Left ventricle myocardium inferior (tissue), 1 donor: ENCODE measurements at regions not wholly inside any gene's neighbourhood (a gene's known extent, or its start where the extent isn't known, plus 50 kb on each side); places are given as distances from the start of the nearest gene placed in this dataset.

Experiments used
- DNase-seq: peaks from one replicate; pipeline ENCODE4 v3.0.0-alpha.2; 2020
- H3K27ac ChIP-seq: fragments of 200-600 bp; replicated peaks from 2 replicates; pipeline ENCODE4 v1.8.0; 2021
- H3K27me3 ChIP-seq: fragments of 200-600 bp; 2 replicates; pipeline ENCODE4 v1.8.0; 2021; ENCODE audit warnings: low read depth
- H3K36me3 ChIP-seq: fragments of 200-600 bp; 2 replicates; pipeline ENCODE4 v1.8.0; 2021
- H3K4me1 ChIP-seq: fragments of 200-600 bp; 2 replicates; pipeline ENCODE4 v1.8.0; 2021
- H3K4me3 ChIP-seq: fragments of 200-600 bp; 2 replicates; pipeline ENCODE4 v1.8.0; 2021; ENCODE audit warnings: mild to moderate bottlenecking, moderate library complexity
- H3K9me3 ChIP-seq: fragments of 200-600 bp; replicated peaks from 2 replicates; pipeline ENCODE4 v1.8.0; 2021
- CTCF ChIP-seq: fragments of 200-600 bp; IDR thresholded peaks from 2 replicates; pipeline ENCODE4 v1.8.0; 2021; ENCODE audit warnings: antibody characterized with exemption, mild to moderate bottlenecking, borderline replicate concordance
- intact Hi-C: fragments of 100-400 bp; cut with micrococcal nuclease; formaldehyde crosslinking; loops from one replicate; pipeline ENCODE4 v1.11.0; 2022
- donor health status: DM: no; HTN: yes; CAD: no; lungs with severe emphysema.

- intact Hi-C loops, result loop anchor here (5.0 kb wide), 1 partner anchor 218 kb away; no protein-coding TSS in a partner anchor
- no peak for TF ChIP-seq CTCF
- Histone ChIP-seq H3K36me3 (no peaks in the 10 kb centered on the region), H3K4me1 (no peaks in the 10 kb centered on the region), H3K27ac (no peak overlapping the region), H3K9me3 (no peaks in the 10 kb centered on the region), H3K4me3 (no peak overlapping the region), H3K27me3 (peaks cover 16% of the 10 kb centered on the region)
- no peak for DNase-seq
These were observed 221.5 kb upstream of the CXCL13 start for GRCh38 chr4:77384094-77384493.

DNA sequence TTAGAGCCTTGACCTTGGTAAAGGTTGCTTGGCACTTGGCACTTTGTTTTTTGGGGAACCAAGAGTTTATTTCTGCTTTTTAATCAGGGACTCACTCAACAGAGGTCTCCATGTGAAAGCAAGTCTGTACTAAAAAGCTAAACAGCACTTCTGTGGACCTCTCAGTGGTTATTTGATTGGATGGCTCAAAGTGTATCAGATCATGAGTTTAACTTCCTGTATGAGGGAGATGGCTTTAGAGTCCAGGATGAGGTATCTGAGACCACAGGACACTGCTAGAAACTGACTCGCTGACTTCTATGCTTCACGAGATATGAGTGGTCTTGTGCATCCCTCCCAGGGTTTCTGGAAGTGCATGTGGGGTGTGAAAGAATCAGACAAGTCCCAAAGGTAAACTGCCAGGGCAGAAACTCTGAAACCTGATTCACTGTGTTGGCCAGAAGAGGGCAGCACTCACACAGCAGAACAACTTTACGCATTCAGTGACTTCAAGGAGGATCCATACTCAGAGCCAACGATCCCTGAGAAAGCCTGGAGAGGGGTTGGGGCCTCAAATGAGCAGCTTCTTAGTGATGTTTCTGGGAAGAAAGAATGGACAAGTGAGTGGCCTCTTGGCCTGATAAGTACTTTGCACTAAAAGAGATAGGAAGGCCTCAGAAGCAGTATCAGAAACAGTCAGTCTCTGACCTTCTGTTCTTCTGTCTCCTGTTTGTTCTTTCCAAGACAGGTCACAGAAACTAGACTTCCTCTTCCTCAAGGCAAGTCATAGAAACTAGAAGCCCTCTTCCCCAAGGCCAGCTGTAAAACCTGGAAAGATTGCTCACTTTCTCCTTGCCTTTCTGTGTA, 220.3 kb upstream of the CXCL13 start:
- no peak overlapping the region for H3K27ac ChIP-seq
- no peaks in the 10 kb centered on the region for H3K4me1 ChIP-seq
- H3K27me3 ChIP-seq, result peaks cover 7% of the 10 kb centered on the region
- no peaks in the 10 kb centered on the region for H3K9me3 ChIP-seq
- intact Hi-C loops, result loop anchor here (5.0 kb wide), 1 partner anchor 47 kb away; no protein-coding TSS in a partner anchor
- H3K36me3 ChIP-seq, result no peaks in the 10 kb centered on the region
- peak; percentile 22 for DNase-seq
- peak; percentile 88 for TF ChIP-seq CTCF
- H3K4me3 ChIP-seq, result no peak overlapping the region

- no peak overlapping the region for H3K4me3 ChIP-seq
- DNase-seq, result no peak
- no peak for TF ChIP-seq CTCF
These were observed 211.6 kb upstream of the CXCL13 start for GRCh38 chr4:77393996-77394395.

DNA sequence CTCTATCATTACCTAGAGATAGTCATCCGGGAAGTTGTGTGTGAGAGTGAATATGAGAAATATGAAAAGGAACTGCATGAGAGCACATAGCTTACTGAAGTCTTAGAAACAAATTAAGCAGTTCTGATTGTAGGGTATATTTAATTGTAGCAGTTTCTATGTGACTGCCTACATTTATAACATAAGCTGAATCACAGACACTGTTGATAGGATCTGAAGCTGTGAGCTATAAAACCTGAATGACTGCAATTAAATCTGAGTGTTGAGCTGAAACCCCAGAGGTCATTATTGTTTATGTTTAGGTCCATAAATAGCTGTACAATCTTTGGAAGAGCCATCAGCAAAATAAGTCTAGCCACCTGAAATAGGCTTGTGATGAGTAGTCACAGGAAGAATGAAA, 210.1 kb upstream of the CXCL13 start:
- Histone ChIP-seq H3K4me1 (no peaks in the 10 kb centered on the region), H3K36me3 (no peaks in the 10 kb centered on the region), H3K27me3 (peaks cover 27% of the 10 kb centered on the region), H3K9me3 (no peaks in the 10 kb centered on the region), H3K4me3 (no peak overlapping the region), H3K27ac (no peak overlapping the region)
- TF ChIP-seq CTCF, result no peak
- DNase-seq, result no peak
- intact Hi-C loops, result no loop called here

More at GRCh38 chr4:77393996-77394395, 211.6 kb upstream of the CXCL13 start:
- H3K27ac ChIP-seq, result no peak overlapping the region
- no peaks in the 10 kb centered on the region for H3K36me3 ChIP-seq
- intact Hi-C loops, result no loop called here
- peaks cover 17% of the 10 kb centered on the region for H3K27me3 ChIP-seq
- no peaks in the 10 kb centered on the region for H3K9me3 ChIP-seq
- H3K4me1 ChIP-seq, result no peaks in the 10 kb centered on the region

GRCh38 chr4:77398256-77398655, 207.4 kb upstream of the CXCL13 start:
- Histone ChIP-seq H3K27me3 (peaks cover 25% of the 10 kb centered on the region), H3K27ac (no peak overlapping the region), H3K9me3 (no peaks in the 10 kb centered on the region), H3K36me3 (no peaks in the 10 kb centered on the region), H3K4me1 (no peaks in the 10 kb centered on the region), H3K4me3 (no peak overlapping the region)
- no peak for DNase-seq
- intact Hi-C loops, result no loop called here
- TF ChIP-seq CTCF, result no peak
